Hepatocyte (in vitro differentiated cells): ENCODE measurements at regions not wholly inside any gene's neighbourhood (a gene's known extent, or its start where the extent isn't known, plus 50 kb on each side); places are given as distances from the start of the nearest gene placed in this dataset.

ENCODE experiments used
- DNase-seq: peaks from one replicate; pipeline ENCODE4 v3.0.0-alpha.2; 2016; ENCODE audit warnings: low spot score
- H2AFZ ChIP-seq: fragments of 200-600 bp; sonication (generic); 2 replicates; pipeline ENCODE4 v1.6.0; 2016; ENCODE audit warnings: antibody characterized with exemption, mild to moderate bottlenecking
- H3K27ac ChIP-seq: fragments of 200-600 bp; sonication (generic); 2 replicates; pipeline ENCODE4 v1.5.1; 2016; ENCODE audit warnings: mild to moderate bottlenecking
- H3K27me3 ChIP-seq: fragments of 200-600 bp; sonication (generic); 2 replicates; pipeline ENCODE4 v1.6.1; 2016
- H3K36me3 ChIP-seq: fragments of 200-600 bp; sonication (generic); replicated peaks from 2 replicates; pipeline ENCODE4 v1.5.1; 2016; ENCODE audit warnings: low read depth; ENCODE audit not compliant: insufficient read depth
- H3K4me1 ChIP-seq: fragments of 200-600 bp; sonication (generic); 2 replicates; pipeline ENCODE4 v1.5.1; 2016; ENCODE audit warnings: mild to moderate bottlenecking, moderate library complexity; ENCODE audit not compliant: insufficient read depth
- H3K4me2 ChIP-seq: fragments of 200-600 bp; sonication (generic); 2 replicates; pipeline ENCODE4 v1.6.0; 2016
- H3K4me3 ChIP-seq: fragments of 200-600 bp; sonication (generic); 2 replicates; pipeline ENCODE4 v1.5.1; 2016; ENCODE audit warnings: mild to moderate bottlenecking
- H3K79me2 ChIP-seq: fragments of 200-600 bp; sonication (generic); 2 replicates; pipeline ENCODE4 v1.6.0; 2017; ENCODE audit warnings: mild to moderate bottlenecking
- H3K9me2 ChIP-seq: fragments of 200-600 bp; sonication (generic); replicated peaks from 2 replicates; pipeline ENCODE4 v1.6.0; 2017; ENCODE audit warnings: mild to moderate bottlenecking; ENCODE audit not compliant: insufficient read depth
- H3K9me3 ChIP-seq: fragments of 200-600 bp; sonication (generic); 2 replicates; pipeline ENCODE4 v1.5.1; 2016; ENCODE audit warnings: low read depth, mild to moderate bottlenecking
- H4K20me1 ChIP-seq: fragments of 200-600 bp; sonication (generic); 2 replicates; pipeline ENCODE4 v1.6.0; 2016; ENCODE audit warnings: mild to moderate bottlenecking; ENCODE audit not compliant: insufficient read depth, poor library complexity, severe bottlenecking
- CTCF ChIP-seq: fragments of 200-600 bp; sonication (generic); IDR thresholded peaks from 2 replicates; pipeline ENCODE4 v1.5.1; 2016; ENCODE audit warnings: antibody characterized with exemption, mild to moderate bottlenecking; ENCODE audit not compliant: poor library complexity
- EZH2 ChIP-seq: fragments of 200-600 bp; sonication (generic); IDR thresholded peaks from 2 replicates; pipeline ENCODE4 v1.6.1; 2016; ENCODE audit warnings: antibody characterized with exemption, mild to moderate bottlenecking, borderline replicate concordance
- EZH2phosphoT487 ChIP-seq: fragments of 200-600 bp; sonication (generic); IDR thresholded peaks from one replicate; pipeline ENCODE4 v1.6.1; 2018; ENCODE audit warnings: antibody characterized with exemption, mild to moderate bottlenecking, low read depth, moderate library complexity; ENCODE audit not compliant: unreplicated experiment, severe bottlenecking
- WGBS: methylation state at CpG from one replicate; pipeline ENCODE4 v1.1.6; 2016; ENCODE audit warnings: low lambda C conversion rate; ENCODE audit errors: missing lambda C conversion rate; 5-methylcytosine and 5-hydroxymethylcytosine counted together

GRCh38 chr7:68440866-68441265, 1157.4 kb upstream of the AUTS2 start:
- Histone ChIP-seq H3K4me2 (no peak overlapping the region), H4K20me1 (no peaks in the 10 kb centered on the region), H3K9me3 (no peaks in the 10 kb centered on the region), H3K4me1 (no peaks in the 10 kb centered on the region), H3K27me3 (no peaks in the 10 kb centered on the region), H3K27ac (no peak overlapping the region), H3K4me3 (no peak overlapping the region), H2AFZ (no peak overlapping the region), H3K36me3 (no peaks in the 10 kb centered on the region), H3K79me2 (no peaks in the 10 kb centered on the region), H3K9me2 (no peaks in the 10 kb centered on the region)
- 83% methylated on average over 5 of the region's 6 CpGs for WGBS
- TF ChIP-seq EZH2 (no peak), CTCF (no peak), EZH2phosphoT487 (no peak)
- no peak for DNase-seq

GRCh38 chr7:68441645-68442044, 1156.6 kb upstream of the AUTS2 start:
- TF ChIP-seq CTCF = no peak
- no peak for TF ChIP-seq EZH2
- no peak for TF ChIP-seq EZH2phosphoT487
- no peaks in the 10 kb centered on the region for H3K36me3 ChIP-seq
- H3K4me1 ChIP-seq = no peaks in the 10 kb centered on the region
- no peak for DNase-seq
- no peaks in the 10 kb centered on the region for H3K79me2 ChIP-seq
- WGBS = 88% methylated on average over 8 of the region's 8 CpGs
- no peak overlapping the region for H2AFZ ChIP-seq
- no peaks in the 10 kb centered on the region for H3K9me2 ChIP-seq
- H3K4me3 ChIP-seq = no peak overlapping the region
- no peaks in the 10 kb centered on the region for H3K9me3 ChIP-seq
- H3K4me2 ChIP-seq = no peak overlapping the region
- H4K20me1 ChIP-seq = no peaks in the 10 kb centered on the region
- H3K27ac ChIP-seq = no peak overlapping the region
- no peaks in the 10 kb centered on the region for H3K27me3 ChIP-seq

GRCh38 chr7:68442931-68443631, 1155.2 kb upstream of the AUTS2 start:
- H3K27ac ChIP-seq = no peak overlapping the region
- H3K27me3 ChIP-seq = no peaks in the 10 kb centered on the region
- no peaks in the 10 kb centered on the region for H3K9me3 ChIP-seq
- H3K4me2 ChIP-seq = no peak overlapping the region
- DNase-seq = no peak
- no peaks in the 10 kb centered on the region for H4K20me1 ChIP-seq
- TF ChIP-seq CTCF = no peak
- no peak for TF ChIP-seq EZH2
- no peak for TF ChIP-seq EZH2phosphoT487
- H2AFZ ChIP-seq = no peak overlapping the region
- no peaks in the 10 kb centered on the region for H3K4me1 ChIP-seq
- no peaks in the 10 kb centered on the region for H3K36me3 ChIP-seq
- no peak overlapping the region for H3K4me3 ChIP-seq
- 89% methylated on average over 6 of the region's 6 CpGs for WGBS
- no peaks in the 10 kb centered on the region for H3K9me2 ChIP-seq
- H3K79me2 ChIP-seq = no peaks in the 10 kb centered on the region
